ENCODE measurements at regions not wholly inside any gene's neighbourhood (a gene's known extent, or its start where the extent isn't known, plus 50 kb on each side); places are given as distances from the start of the nearest gene placed in this dataset.

DNA sequence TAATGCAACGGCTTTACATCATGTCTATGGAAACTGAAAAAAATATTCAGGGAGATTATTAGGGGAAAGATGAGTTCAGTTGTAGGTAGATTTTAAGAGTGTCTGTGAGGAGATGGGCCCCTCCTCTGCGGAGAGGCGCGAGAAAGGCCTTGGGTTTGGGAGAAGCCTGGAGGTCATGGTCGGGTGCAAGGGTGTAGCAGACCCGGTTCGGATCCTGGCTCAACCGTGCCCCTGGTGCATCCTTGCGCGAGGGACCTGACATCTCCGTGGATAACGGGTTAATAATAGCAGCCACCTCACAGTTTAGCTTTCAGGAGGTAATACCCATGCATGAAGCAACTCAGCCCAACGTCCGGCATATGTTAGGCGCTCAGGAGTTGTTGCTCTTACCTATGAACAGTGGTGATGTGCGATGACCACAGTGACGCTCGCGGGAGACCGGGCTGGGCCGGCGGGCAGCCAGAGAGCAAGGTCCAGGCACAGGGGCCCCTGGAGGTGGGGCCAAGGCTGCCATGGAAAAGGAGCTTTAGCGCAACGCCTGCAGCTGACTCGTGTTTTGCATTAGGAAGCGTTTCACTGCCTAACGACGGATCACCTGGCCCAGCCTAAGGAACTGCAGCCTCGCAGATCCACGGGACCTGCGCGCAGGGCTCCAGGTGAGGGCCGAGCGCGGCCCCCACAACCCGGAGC, 146.4 kb upstream of the ARID1B start:
- TF ChIP-seq, protein P1, sequence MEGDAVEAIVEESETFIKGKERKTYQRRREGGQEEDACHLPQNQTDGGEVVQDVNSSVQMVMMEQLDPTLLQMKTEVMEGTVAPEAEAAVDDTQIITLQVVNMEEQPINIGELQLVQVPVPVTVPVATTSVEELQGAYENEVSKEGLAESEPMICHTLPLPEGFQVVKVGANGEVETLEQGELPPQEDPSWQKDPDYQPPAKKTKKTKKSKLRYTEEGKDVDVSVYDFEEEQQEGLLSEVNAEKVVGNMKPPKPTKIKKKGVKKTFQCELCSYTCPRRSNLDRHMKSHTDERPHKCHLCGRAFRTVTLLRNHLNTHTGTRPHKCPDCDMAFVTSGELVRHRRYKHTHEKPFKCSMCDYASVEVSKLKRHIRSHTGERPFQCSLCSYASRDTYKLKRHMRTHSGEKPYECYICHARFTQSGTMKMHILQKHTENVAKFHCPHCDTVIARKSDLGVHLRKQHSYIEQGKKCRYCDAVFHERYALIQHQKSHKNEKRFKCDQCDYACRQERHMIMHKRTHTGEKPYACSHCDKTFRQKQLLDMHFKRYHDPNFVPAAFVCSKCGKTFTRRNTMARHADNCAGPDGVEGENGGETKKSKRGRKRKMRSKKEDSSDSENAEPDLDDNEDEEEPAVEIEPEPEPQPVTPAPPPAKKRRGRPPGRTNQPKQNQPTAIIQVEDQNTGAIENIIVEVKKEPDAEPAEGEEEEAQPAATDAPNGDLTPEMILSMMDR (IDR thresholded peaks at IDR 0.05) = no peak
- no peak for TF ChIP-seq POLR2A (IDR thresholded peaks at IDR 0.05)

Data from prostate gland (tissue), 2 donors.